PC-3 (cell line): ENCODE measurements at regions not wholly inside any gene's neighbourhood (a gene's known extent, or its start where the extent isn't known, plus 50 kb on each side); places are given as distances from the start of the nearest gene placed in this dataset.

Experiments used
- CTCF ChIP-seq: fragments of 300-600 bp; sonication (generic); conservative IDR thresholded peaks from 2 replicates; pipeline ENCODE4 v1.5.1; 2017; ENCODE audit warnings: antibody characterized with exemption, low read depth, mild to moderate bottlenecking, low read length
- EZH2 ChIP-seq: fragments of 300-600 bp; sonication (generic); IDR thresholded peaks from one replicate; pipeline ENCODE4 v1.6.1; 2017; ENCODE audit warnings: antibody characterized with exemption, mild to moderate bottlenecking, low read length; ENCODE audit not compliant: unreplicated experiment

- TF ChIP-seq CTCF (no peak), EZH2 (no peak)
Observed at GRCh38 chr9:20042128-20042711, 253.4 kb upstream of the SLC24A2 start.
